SK-N-SH (cell line): ENCODE measurements at regions not wholly inside any gene's neighbourhood (a gene's known extent, or its start where the extent isn't known, plus 50 kb on each side); places are given as distances from the start of the nearest gene placed in this dataset.

Source experiments
- CTCF ChIA-PET: fragments of 300-600, 350-600 bp; formaldehyde crosslinking; extraction: SDS; loops from one replicate; lab custom pipeline; 2021; lab: Yijun Ruan, JAX
- POLR2A ChIA-PET: fragments of 350-600 bp; sonication (Branson Sonifier 250); formaldehyde crosslinking; extraction: SDS; loops from one replicate; lab custom pipeline; 2020; ENCODE audit warnings: antibody characterized with exemption, inconsistent platforms; lab: Yijun Ruan, JAX
- DNase-seq: peaks from one replicate; pipeline ENCODE4 v3.0.0; 2012
- H2AFZ ChIP-seq: fragments of 200-600 bp; sonication (generic); 2 replicates; pipeline ENCODE4 v1.8.1; 2016; ENCODE audit warnings: antibody characterized with exemption, mild to moderate bottlenecking, low read depth
- H3F3A ChIP-seq: fragments of 200-600 bp; sonication (generic); replicated peaks from 2 replicates; pipeline ENCODE3; 2016; ENCODE audit warnings: antibody characterized with exemption, mild to moderate bottlenecking; ENCODE audit not compliant: insufficient read depth
- H3K27ac ChIP-seq, 2 experiments: fragments of 200-500 bp in 1 of 2; fragments of 200-600 bp in 1 of 2; sonication (Bioruptor generic) in 1 of 2; sonication (generic), shearing (Covaris generic) in 1 of 2; 2 replicates each; pipeline versions ENCODE4 v1.5.1 to v1.6.1; 2014 to 2016; ENCODE audit warnings: low read depth in 2 of 2, inconsistent platforms in 1 of 2, low read length in 1 of 2, mild to moderate bottlenecking in 1 of 2, mixed read lengths in 1 of 2
- H3K27me3 ChIP-seq: fragments of 200-600 bp; sonication (generic), shearing (Covaris generic); 2 replicates; pipeline ENCODE4 v1.6.1; 2016; ENCODE audit warnings: mixed run types; ENCODE audit not compliant: insufficient read depth
- H3K36me3 ChIP-seq, 2 experiments: fragments of 200-500 bp in 1 of 2; fragments of 200-600 bp in 1 of 2; sonication (Bioruptor generic) in 1 of 2; sonication (generic) in 1 of 2; replicated peaks in 1 of 2; 2 replicates each; pipeline versions ENCODE3 to v1.5.1; 2014 to 2016; ENCODE audit warnings: low read length in 1 of 2, mild to moderate bottlenecking in 1 of 2; ENCODE audit not compliant: insufficient read depth in 2 of 2, control insufficient read depth in 1 of 2
- H3K4me1 ChIP-seq, 2 experiments: fragments of 200-500 bp in 1 of 2; fragments of 200-600 bp in 1 of 2; sonication (Bioruptor generic) in 1 of 2; sonication (generic), shearing (Covaris generic) in 1 of 2; 2 replicates each; pipeline versions ENCODE4 v1.5.1 to v1.6.1; 2014 to 2016; ENCODE audit warnings: low read depth in 1 of 2, low read length in 1 of 2, mixed run types in 1 of 2; ENCODE audit not compliant: insufficient read depth in 2 of 2, control insufficient read depth in 1 of 2
- H3K4me2 ChIP-seq: fragments of 200-600 bp; sonication (generic), shearing (Covaris generic); 2 replicates; pipeline ENCODE4 v1.6.1; 2017; ENCODE audit warnings: mixed run types
- H3K4me3 ChIP-seq, 2 experiments: fragments of 200-500 bp in 1 of 2; fragments of 200-600 bp in 1 of 2; sonication (Bioruptor generic) in 1 of 2; sonication (generic), shearing (Covaris generic) in 1 of 2; 2 replicates each; pipeline versions ENCODE4 v1.5.1 to v1.8.1; 2014 to 2016; ENCODE audit warnings: low read depth in 2 of 2, inconsistent platforms in 1 of 2, low read length in 1 of 2, mild to moderate bottlenecking in 1 of 2, mixed read lengths in 1 of 2, moderate library complexity in 1 of 2
- H3K79me2 ChIP-seq: fragments of 200-600 bp; sonication (generic); 2 replicates; pipeline ENCODE4 v1.8.1; 2017; ENCODE audit warnings: mild to moderate bottlenecking; ENCODE audit not compliant: insufficient read depth
- H3K9ac ChIP-seq: fragments of 200-600 bp; sonication (generic); 2 replicates; pipeline ENCODE4 v1.6.1; 2017; ENCODE audit warnings: mixed run types
- H3K9me2 ChIP-seq: fragments of 200-600 bp; sonication (generic); 2 replicates; pipeline ENCODE4 v1.6.1; 2017; ENCODE audit warnings: mixed run types
- H3K9me3 ChIP-seq: fragments of 200-600 bp; sonication (generic); 2 replicates; pipeline ENCODE4 v1.6.1; 2017; ENCODE audit warnings: mixed run types, mild to moderate bottlenecking, moderate library complexity
- H4K20me1 ChIP-seq: fragments of 200-600 bp; sonication (generic); 2 replicates; pipeline ENCODE4 v1.6.1; 2017; ENCODE audit warnings: mild to moderate bottlenecking, mixed run types; ENCODE audit not compliant: insufficient read depth
- CHD2 ChIP-seq: fragments of 150-350 bp; IDR thresholded peaks from 2 replicates; pipeline ENCODE4 v1.6.1; 2018; ENCODE audit warnings: low read length; ENCODE audit not compliant: partially characterized antibody
- CTCF ChIP-seq: fragments of 200-600 bp; sonication (generic); IDR thresholded peaks from 2 replicates; pipeline ENCODE4 v1.6.1; 2017; ENCODE audit warnings: antibody characterized with exemption, mild to moderate bottlenecking, moderate library complexity
- EP300 ChIP-seq, 2 experiments: IDR thresholded peaks; 2 replicates each; pipeline versions ENCODE4 v1.4.0 to v1.6.1; 2012; ENCODE audit warnings: borderline replicate concordance in 1 of 2, low read depth in 1 of 2, low read length in 1 of 2
- EZH2phosphoT487 ChIP-seq: fragments of 200-600 bp; sonication (generic); IDR thresholded peaks from 2 replicates; pipeline ENCODE4 v1.6.1; 2017; ENCODE audit warnings: low read depth, mixed run types, mild to moderate bottlenecking, antibody characterized with exemption, moderate library complexity, borderline replicate concordance
- FOXJ3 ChIP-seq: sonication (generic); formaldehyde crosslinking; IDR thresholded peaks from 2 replicates; pipeline ENCODE4 v1.5.1; 2020; ENCODE audit warnings: mild to moderate bottlenecking, missing genetic modification reagents
- FOXM1 ChIP-seq: IDR thresholded peaks from 2 replicates; pipeline ENCODE4 v1.4.0; 2012; ENCODE audit warnings: low read depth, mild to moderate bottlenecking
- GABPA ChIP-seq: IDR thresholded peaks from 2 replicates; pipeline ENCODE4 v1.4.0; 2012; ENCODE audit warnings: low read depth, mild to moderate bottlenecking
- JUND ChIP-seq: IDR thresholded peaks from 2 replicates; pipeline ENCODE4 v1.4.0; 2012
- MEF2A ChIP-seq: IDR thresholded peaks from 2 replicates; pipeline ENCODE4 v1.4.0; 2012; ENCODE audit warnings: low read depth, borderline replicate concordance
- MXI1 ChIP-seq: IDR thresholded peaks from 2 replicates; pipeline ENCODE4 v1.6.1; 2012; ENCODE audit warnings: mild to moderate bottlenecking, low read depth, low read length, improper control_type of control experiment
- NRF1 ChIP-seq: IDR thresholded peaks from 2 replicates; pipeline ENCODE4 v1.6.1; 2012; ENCODE audit warnings: low read depth, mild to moderate bottlenecking, low read length
- PBX3 ChIP-seq: IDR thresholded peaks from 2 replicates; pipeline ENCODE4; 2012
- RCOR1 ChIP-seq: fragments of 150-350 bp; IDR thresholded peaks from 2 replicates; pipeline ENCODE4 v1.6.1; 2017; ENCODE audit warnings: antibody characterized with exemption, low read length
- SIN3A ChIP-seq: IDR thresholded peaks from 2 replicates; pipeline ENCODE4 v1.6.1; 2012; ENCODE audit warnings: low read depth, mild to moderate bottlenecking, low read length, moderate library complexity, borderline replicate concordance
- TCF12 ChIP-seq: IDR thresholded peaks from 2 replicates; pipeline ENCODE4 v1.4.0; 2012
- TEAD4 ChIP-seq: IDR thresholded peaks from 2 replicates; pipeline ENCODE4 v1.4.0; 2012; ENCODE audit warnings: mild to moderate bottlenecking, borderline replicate concordance; ENCODE audit not compliant: insufficient read depth
- USF1 ChIP-seq: IDR thresholded peaks from 2 replicates; pipeline ENCODE4 v1.4.0; 2012; ENCODE audit warnings: low read depth, borderline replicate concordance
- USF2 ChIP-seq: fragments of 150-350 bp; IDR thresholded peaks from 2 replicates; pipeline ENCODE4 v1.6.1; 2017; ENCODE audit warnings: antibody characterized with exemption, low read length, low read depth, borderline replicate concordance
- WGBS: methylation state at CpG from one replicate; pipeline ENCODE4 v1.1.6; 2017; ENCODE audit warnings: low lambda C conversion rate; 5-methylcytosine and 5-hydroxymethylcytosine counted together

GRCh38 chr7:25802473-25802872, 349.5 kb upstream of the NFE2L3 start:
- TF ChIP-seq MXI1 (no peak), USF2 (no peak), USF1 (no peak), TCF12 (no peak), PBX3 (no peak), MEF2A (no peak), FOXJ3 (CRISPR knock-in tag) (no peak), FOXM1 (no peak), NRF1 (no peak), RCOR1 (no peak)
- H3K27ac ChIP-seq: no peak overlapping the region
- DNase-seq: no peak
- H3K4me2 ChIP-seq: no peak overlapping the region
- H3K4me1 ChIP-seq: peaks cover 0 to 3% of the 10 kb centered on the region in 2 experiments; a peak in 2 of 4 replicates
- peaks cover 5% of the 10 kb centered on the region; the same call in 1 of the 2 replicates for H3K9me2 ChIP-seq
- no peaks in the 10 kb centered on the region for H3K9me3 ChIP-seq
- CTCF ChIA-PET: interaction anchor here (0.7 to 1.2 kb wide), 2 partner anchors 11 to 237 kb away, joined by 3 read pairs; no protein-coding TSS in a partner anchor
- no peaks in the 10 kb centered on the region for H3K27me3 ChIP-seq
- H3K79me2 ChIP-seq: no peaks in the 10 kb centered on the region
- no peaks in the 10 kb centered on the region for H4K20me1 ChIP-seq
- H3F3A ChIP-seq: no peaks in the 10 kb centered on the region
- no peak overlapping the region for H2AFZ ChIP-seq
- POLR2A ChIA-PET: no interaction called here
- H3K36me3 ChIP-seq: no peaks in the 10 kb centered on the region
- H3K9ac ChIP-seq: no peak overlapping the region
- no peak overlapping the region for H3K4me3 ChIP-seq

GRCh38 chr7:25803117-25803887, 348.7 kb upstream of the NFE2L3 start:
- Histone ChIP-seq H3K4me3 (no peak overlapping the region), H3K27ac (no peak overlapping the region), H3K4me2 (no peak overlapping the region), H3K79me2 (no peaks in the 10 kb centered on the region), H2AFZ (no peak overlapping the region), H3K9me3 (no peaks in the 10 kb centered on the region), H3F3A (no peaks in the 10 kb centered on the region), H4K20me1 (no peaks in the 10 kb centered on the region), H3K9ac (no peak overlapping the region), H3K9me2 (peaks cover 5% of the 10 kb centered on the region; the same call in 1 of the 2 replicates), H3K4me1 (peaks cover 0 to 3% of the 10 kb centered on the region in 2 experiments; a peak in 2 of 4 replicates), H3K27me3 (no peaks in the 10 kb centered on the region), H3K36me3 (no peaks in the 10 kb centered on the region)
- POLR2A ChIA-PET: no interaction called here
- CTCF ChIA-PET: interaction anchor here (1.2 kb wide), 2 partner anchors 52 to 238 kb away, joined by 3 read pairs; no protein-coding TSS in a partner anchor
- no peak for DNase-seq
- WGBS: 36% methylated on average over 11 of the region's 11 CpGs
- TF ChIP-seq PBX3: no peak
- TF ChIP-seq SIN3A: no peak
- TF ChIP-seq CHD2: no peak
- no peak for TF ChIP-seq FOXM1
- TF ChIP-seq JUND: no peak
- no peak for TF ChIP-seq FOXJ3 (CRISPR knock-in tag)
- no peak for TF ChIP-seq USF2
- no peak for TF ChIP-seq MXI1
- no peak for TF ChIP-seq EP300 (IDR thresholded peaks at IDR 0.05; ENCODE audit: borderline replicate concordance in 1 of 2, low read depth in 1 of 2, low read length in 1 of 2)
- TF ChIP-seq TEAD4: no peak
- TF ChIP-seq USF1: no peak
- TF ChIP-seq CTCF: no peak
- TF ChIP-seq EZH2phosphoT487: no peak
- no peak for TF ChIP-seq GABPA
